HG02973 (cell line): ENCODE measurements at regions not wholly inside any gene's neighbourhood (a gene's known extent, or its start where the extent isn't known, plus 50 kb on each side); places are given as distances from the start of the nearest gene placed in this dataset.

Experiments
- ATAC-seq: cut with Tn5 transposase; IDR thresholded peaks from one replicate; pipeline ENCODE4 v1.9.1; 2021; ENCODE audit warnings: moderate library complexity; ENCODE audit not compliant: unreplicated experiment

DNA sequence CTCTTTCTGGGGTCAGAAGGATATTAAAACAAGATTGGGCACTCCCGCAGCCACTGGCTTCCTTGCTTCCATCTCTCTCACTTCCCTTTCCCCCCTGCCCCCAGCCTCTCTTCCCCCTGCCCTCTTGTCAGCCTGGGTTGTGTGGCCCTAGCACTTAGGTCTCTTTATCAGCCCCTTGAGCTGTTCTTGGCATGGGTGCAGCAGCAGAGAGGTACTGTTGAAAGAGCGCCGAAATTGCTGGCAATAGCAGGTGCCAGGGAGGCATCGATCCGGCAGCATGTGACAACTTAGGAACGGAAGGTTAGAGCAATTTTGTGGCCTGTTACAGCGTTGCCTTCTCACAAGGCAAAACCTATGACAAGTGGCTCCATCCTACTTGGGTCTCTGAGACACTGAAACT is 333.1 kb upstream of the IGFBP7 start:
- ATAC-seq: no peak

DNA sequence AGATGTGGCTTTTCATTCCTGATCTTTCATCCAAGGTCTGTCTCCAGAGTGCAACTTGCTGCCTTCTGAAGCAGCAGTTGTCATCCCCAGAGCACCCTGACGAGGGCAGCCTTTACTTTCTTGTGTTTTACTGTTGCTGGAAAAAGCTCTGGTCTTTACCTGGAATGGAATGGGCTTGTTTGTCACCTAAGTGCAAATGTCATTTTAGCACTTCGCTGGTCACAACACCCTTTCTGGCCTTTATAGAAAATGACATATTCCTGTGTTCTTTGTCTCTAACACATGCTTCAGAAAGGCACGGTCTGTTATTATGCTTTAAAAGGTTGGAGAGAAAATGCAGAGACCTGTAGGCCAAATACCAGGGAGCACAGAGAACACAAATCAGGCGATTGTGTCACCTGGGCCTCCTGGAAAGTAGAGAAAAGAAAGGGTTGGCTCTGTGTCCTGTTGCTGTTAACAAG is 332.7 kb upstream of the IGFBP7 start:
- ATAC-seq: no peak

- no peak for ATAC-seq
Measured at GRCh38 chr4:57442241-57442640, 332.1 kb upstream of the IGFBP7 start.

DNA sequence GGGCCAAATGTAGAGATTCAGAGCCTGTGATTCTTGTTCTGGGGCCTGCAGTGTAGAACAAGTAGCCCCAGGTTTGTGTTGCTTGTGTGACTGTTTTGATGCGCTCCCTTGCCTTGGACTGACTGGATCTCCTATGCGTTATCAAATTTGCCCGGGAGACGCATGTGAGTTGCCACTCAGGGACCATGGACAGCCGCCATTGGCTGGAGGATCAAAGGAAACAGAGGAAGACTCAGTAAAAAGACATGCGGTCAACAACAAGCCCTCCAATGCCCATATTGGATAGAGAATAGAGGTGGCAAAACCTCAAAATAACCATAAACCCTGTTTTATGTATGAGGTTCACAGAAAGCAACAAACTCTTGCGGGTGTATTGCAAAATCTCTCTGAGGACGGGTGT is 327.5 kb upstream of the IGFBP7 start:
- no peak for ATAC-seq

DNA sequence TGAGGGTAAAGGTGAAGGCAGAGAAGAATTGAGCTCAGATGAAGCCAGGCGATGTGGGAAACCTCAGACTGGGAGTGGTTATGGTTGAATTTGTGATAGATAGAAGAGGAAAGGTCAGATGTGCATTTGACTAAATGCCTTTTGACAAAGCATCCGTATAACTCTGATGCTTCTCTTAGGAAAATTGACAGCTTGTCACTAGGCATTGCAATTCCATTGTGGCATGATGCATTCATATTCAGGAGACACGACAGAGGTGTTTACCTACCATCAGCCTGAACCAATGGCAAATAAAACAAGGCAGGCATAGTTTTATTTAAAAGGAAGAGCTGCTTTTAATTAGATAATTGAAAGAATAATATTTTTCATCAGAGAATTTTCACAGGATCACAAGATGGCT is 325.1 kb upstream of the IGFBP7 start:
- ATAC-seq: no peak

GRCh38 chr4:57430726-57431125 is 320.5 kb upstream of the IGFBP7 start:
- ATAC-seq: no peak

DNA sequence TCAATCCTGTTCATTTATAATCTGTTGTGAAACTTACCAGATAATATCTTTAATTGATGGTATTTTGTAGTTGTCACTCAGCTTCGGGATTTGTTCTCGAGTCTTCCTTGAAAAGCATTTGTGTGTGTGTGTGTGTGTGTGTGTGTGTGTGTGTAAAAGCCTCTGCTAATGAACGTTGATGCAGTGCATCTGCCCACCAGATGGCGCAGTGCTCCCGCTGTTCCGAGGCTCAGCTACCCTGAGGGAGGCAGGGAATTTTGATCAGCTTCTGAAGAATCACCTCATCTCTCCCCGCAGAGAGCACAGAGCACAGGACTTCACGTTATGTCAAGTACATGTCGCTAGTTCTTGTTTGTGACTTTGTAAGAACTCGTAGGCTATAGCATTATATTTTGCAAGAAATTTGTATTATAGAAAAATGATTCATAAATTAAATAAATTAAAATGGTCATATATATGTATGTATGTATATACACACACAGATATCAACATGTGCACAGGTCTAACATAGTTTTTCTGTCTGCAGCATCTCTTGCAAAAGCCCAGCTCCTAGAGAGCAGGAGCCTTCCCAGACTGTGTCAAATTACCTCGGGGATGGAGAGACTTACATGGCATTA is 316.7 kb upstream of the IGFBP7 start:
- peak; percentile 73 for ATAC-seq

DNA sequence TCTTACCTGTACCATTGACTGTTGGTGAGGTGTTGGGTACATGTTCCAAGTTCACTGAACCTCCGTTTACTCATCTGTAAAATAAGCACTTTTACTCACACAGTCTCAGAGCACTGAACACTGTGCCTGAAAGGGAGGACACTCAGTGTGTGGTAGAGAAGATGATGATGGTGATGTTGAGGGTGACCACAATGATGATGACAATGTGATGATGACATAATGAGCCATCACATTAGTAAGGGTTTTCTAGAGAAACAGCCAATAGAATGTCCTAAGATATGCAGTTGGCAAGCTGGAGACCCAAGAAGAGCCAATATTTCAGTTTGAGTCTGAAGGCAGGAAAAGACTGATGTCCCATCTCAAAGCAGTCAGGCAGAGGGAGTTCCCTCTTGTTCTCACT is 315.4 kb upstream of the IGFBP7 start:
- ATAC-seq: no peak

- no peak for ATAC-seq
Measured at GRCh38 chr4:57424232-57424897, 314.2 kb upstream of the IGFBP7 start.

- ATAC-seq: no peak
Measured at GRCh38 chr4:57418133-57418532, 307.9 kb upstream of the IGFBP7 start.

DNA sequence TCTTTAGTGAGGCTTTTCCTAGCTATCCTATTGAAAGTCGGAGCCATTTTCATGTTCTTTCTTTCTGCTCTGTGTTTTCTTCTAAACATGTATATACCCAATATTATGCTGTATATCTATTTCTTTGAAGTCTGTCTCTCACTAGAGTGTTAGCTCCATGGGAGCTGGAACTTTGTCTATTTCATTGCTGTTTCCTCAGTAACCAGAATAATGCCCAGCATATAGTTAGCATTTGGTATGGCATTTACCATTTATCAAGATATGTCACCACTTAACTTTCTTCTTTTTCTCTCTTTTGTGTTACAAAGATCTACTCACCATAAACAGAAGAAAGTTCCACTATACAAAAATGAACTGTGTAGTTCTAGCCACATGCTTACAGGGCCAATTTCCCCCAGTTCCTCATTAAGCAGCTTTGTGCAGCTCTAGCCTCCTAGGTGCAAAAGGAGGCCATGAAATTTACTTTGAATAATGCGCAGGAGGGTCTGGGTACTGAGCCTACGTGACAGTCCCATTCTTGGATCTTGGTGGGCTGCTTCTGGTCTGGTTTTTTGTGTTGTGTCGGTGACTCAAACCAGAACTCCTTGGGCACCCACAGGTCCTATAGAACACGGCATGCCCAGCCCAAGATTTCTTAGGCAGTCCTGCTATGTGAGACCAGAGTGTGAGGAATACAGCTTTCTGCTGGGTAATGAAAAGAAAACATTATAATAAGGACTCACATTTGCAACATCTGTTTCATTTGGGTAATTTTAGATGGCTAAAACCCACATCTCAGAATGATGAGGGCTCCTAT is 302.3 kb upstream of the IGFBP7 start:
- no peak for ATAC-seq

DNA sequence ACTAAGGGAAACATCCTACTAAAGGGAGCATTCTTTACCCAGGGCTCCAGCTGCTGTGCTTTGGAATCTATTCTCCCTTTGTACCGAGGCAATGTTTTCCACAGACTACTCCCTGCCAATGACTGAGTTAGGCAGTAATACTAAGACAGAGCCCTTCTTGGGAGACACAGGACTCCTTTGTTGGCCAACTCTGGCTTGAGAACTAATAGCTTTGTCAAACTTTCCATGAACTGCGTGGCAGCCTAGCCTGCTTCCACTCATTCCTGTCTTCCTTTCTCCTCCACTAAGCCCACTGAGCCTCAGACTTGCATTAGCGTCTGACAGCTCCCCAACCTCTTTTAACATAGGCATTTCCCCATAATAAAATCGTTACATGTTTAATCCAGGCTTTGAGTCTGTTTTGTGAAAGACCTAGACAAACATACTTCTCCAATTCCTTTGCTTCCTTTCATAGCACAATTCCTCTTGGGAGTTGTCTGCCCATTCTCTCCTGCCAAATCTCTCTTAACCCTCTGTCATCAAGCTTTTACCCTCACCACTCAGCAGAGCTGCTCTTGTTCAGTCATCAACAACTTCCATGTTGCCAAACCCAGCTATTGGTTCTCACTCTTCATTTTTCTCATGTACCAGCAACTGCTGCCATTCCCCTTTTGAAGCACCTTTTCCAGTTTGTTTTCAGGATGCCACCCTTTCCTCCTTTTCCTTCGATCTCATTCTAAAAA is 300.3 kb upstream of the IGFBP7 start:
- no peak for ATAC-seq

DNA sequence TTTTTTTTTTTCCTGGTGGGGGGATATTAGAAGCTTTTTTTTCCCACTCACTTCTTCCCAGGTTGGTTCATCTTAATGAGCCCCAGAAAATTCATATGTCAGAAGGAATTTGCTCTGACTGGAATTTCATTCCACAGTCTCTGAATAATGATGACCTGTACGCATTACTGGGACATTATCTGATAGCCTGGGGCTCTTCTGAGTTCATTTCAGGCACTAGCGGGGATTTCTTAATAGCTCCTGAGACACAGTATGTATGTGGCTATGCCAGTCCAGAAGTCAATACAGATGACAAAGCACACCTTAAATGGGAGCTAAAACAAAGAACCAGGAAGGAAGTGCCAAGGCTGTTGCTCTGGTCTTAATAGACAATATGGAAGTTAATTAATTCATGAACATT is 295.2 kb upstream of the IGFBP7 start:
- ATAC-seq: no peak

GRCh38 chr4:57404483-57404882 is 294.3 kb upstream of the IGFBP7 start:
- no peak for ATAC-seq

DNA sequence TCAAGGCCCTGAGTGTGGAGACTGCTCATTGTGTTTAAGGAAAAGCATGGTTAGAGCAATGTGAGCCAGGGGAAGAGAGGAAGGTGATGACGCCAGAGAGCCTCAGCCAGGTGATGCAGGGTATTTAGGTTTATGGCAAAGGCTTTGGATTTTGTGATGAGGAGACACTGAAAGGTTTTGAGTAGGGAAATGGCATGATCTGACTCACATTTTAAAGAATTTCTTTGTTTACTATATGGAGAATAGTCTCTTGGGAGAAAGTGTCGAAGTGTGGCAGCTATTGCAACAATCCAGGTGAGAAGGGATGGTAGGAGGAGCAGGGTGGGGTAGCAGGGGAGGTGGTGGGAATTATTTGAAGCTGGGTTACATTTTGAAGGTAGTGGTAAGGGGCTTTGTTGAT is 293.4 kb upstream of the IGFBP7 start:
- no peak for ATAC-seq

- ATAC-seq: no peak
Measured at GRCh38 chr4:57401586-57401985, 291.4 kb upstream of the IGFBP7 start.

DNA sequence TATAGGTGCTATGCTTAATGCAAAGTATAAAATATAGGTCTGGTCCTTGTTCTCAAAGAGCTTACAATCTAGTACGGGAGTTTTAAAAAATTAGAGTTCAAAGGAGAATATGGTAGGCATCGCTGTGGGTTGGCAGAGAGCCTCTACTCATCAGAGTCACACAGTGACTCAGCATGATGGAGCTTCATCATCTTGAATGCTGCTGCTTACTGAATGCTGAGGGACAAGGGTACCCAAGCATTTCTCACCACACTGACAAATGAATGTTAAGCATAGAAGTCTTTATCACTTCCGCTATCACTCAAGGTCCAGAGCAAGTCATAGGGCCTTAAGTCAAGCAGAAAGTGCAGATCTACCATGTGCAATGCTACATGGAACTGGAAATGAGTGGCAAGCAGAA is 268.6 kb upstream of the IGFBP7 start:
- ATAC-seq: no peak

- ATAC-seq: no peak
Measured at GRCh38 chr4:57374866-57375595, 264.8 kb upstream of the IGFBP7 start.

DNA sequence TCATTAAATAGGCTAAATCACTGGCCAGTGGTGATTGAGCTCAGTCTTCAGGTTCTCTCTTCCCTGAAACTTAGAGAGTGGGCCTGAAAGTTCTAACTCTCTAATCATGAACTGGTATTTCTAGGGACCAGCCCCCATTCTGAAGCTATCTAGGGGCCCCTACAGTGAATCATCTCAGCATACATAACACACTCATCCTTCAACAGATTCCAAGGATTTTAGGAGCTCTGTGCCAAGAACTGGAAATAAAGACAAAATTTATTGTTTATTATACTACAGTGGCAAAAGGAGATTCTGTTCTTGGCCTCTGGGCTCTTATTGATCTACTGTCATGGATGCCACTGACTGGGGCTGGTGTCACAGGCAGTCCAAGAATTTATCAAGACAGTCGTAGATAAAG is 263.8 kb upstream of the IGFBP7 start:
- ATAC-seq: no peak

DNA sequence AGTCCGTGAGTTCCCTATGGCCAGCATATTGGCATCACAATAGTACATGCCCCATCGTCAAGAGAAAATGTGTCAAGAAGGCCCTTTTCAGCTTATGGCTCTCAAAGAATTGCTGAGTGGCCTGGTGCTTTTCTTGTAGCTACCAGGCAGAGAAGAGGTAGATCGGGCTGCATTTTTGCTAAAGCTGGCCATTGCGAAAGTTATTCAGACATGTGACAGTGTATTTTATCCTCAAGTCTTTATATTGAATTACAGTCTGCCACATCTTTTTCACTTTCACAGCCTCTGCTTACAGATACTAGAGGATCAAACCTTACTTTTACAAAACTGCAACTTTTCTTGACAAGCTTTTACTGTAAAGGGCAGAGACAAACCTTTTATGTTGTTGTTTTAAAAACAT is 261.5 kb upstream of the IGFBP7 start:
- no peak for ATAC-seq

GRCh38 chr4:57370691-57371090 is 260.5 kb upstream of the IGFBP7 start:
- ATAC-seq: no peak
